ENCODE measurements at regions not wholly inside any gene's neighbourhood (a gene's known extent, or its start where the extent isn't known, plus 50 kb on each side); places are given as distances from the start of the nearest gene placed in this dataset.

GRCh38 chr7:25855854-25856782 lies 295.9 kb upstream of the NFE2L3 start:
- TF ChIP-seq CTCF (conservative IDR thresholded peaks at IDR 0.05; ENCODE audit: low read depth, low read length): no peak
- no peak for TF ChIP-seq EZH2phosphoT487 (IDR thresholded peaks at IDR 0.05; ENCODE audit: borderline replicate concordance, low read length)
- no peak for TF ChIP-seq EZH2 (IDR thresholded peaks at IDR 0.05; ENCODE audit: low read length, unreplicated experiment)

All from PC-3 (cell line).